WTC11 (cell line): ENCODE measurements at regions not wholly inside any gene's neighbourhood (a gene's known extent, or its start where the extent isn't known, plus 50 kb on each side); places are given as distances from the start of the nearest gene placed in this dataset.

ENCODE experiments used
- ATAC-seq: fragments of 200-7000 bp; cut with Tn5 transposase; 2 replicates; pipeline ENCODE4 v1.10.0; 2021; ENCODE audit warnings: mild to moderate bottlenecking, moderate library complexity
- CTCF ChIA-PET: fragments of 300-600 bp; sonication (Branson Sonifier 250); formaldehyde crosslinking; loops from one replicate; lab custom pipeline; 2021; ENCODE audit warnings: antibody characterized with exemption; lab: Charles Lee
- POLR2A ChIA-PET: fragments of 350-600 bp; sonication (Branson Sonifier 250); formaldehyde crosslinking; loops from one replicate; lab custom pipeline; 2021; ENCODE audit warnings: antibody characterized with exemption; lab: Charles Lee
- DNase-seq: peaks from one replicate; pipeline ENCODE4 v3.0.0; 2021; ENCODE audit warnings: low spot score
- H3K27ac Mint-ChIP-seq: 2 replicates; pipeline ENCODE4 v1.8.0; 2021; ENCODE audit warnings: mixed read lengths
- H3K27me3 Mint-ChIP-seq: 2 replicates; pipeline ENCODE4 v1.8.0; 2021; ENCODE audit warnings: low read depth, mild to moderate bottlenecking, moderate library complexity, mixed read lengths
- H3K36me3 Mint-ChIP-seq: 2 replicates; pipeline ENCODE4 v1.8.0; 2021; ENCODE audit warnings: mixed read lengths
- H3K4me1 Mint-ChIP-seq: 2 replicates; pipeline ENCODE4 v1.8.0; 2022; ENCODE audit warnings: mixed read lengths
- H3K4me3 Mint-ChIP-seq: 2 replicates; pipeline ENCODE4 v1.8.0; 2021; ENCODE audit warnings: mild to moderate bottlenecking, moderate library complexity, mixed read lengths
- H3K9me3 Mint-ChIP-seq: 2 replicates; pipeline ENCODE4 v1.8.0; 2021; ENCODE audit warnings: mixed read lengths
- ATF2 ChIP-seq: sonication (generic); formaldehyde crosslinking; IDR thresholded peaks from 2 replicates; pipeline ENCODE4 v1.8.1; 2022; ENCODE audit warnings: low read depth, missing genetic modification reagents, borderline replicate concordance
- ATF3 ChIP-seq: sonication (generic); formaldehyde crosslinking; conservative IDR thresholded peaks from 2 replicates; pipeline ENCODE4 v1.8.1; 2022; ENCODE audit warnings: mild to moderate bottlenecking, missing genetic modification reagents
- CREB1 ChIP-seq: sonication (generic); formaldehyde crosslinking; IDR thresholded peaks from 2 replicates; pipeline ENCODE4 v1.8.0; 2023; ENCODE audit warnings: mild to moderate bottlenecking, missing genetic modification reagents
- FOXP1 ChIP-seq: sonication (generic); formaldehyde crosslinking; IDR thresholded peaks from 2 replicates; pipeline ENCODE4 v1.8.0; 2022; ENCODE audit warnings: missing genetic modification reagents, mild to moderate bottlenecking, moderate library complexity, borderline replicate concordance
- GTF2I ChIP-seq: fragments of 250-450 bp; sonication (Bioruptor Pico); conservative IDR thresholded peaks from 2 replicates; pipeline ENCODE4 v1.4.0; 2021; ENCODE audit warnings: mild to moderate bottlenecking
- JAZF1 ChIP-seq: fragments of 250-450 bp; sonication (Bioruptor Pico); IDR thresholded peaks from 2 replicates; pipeline ENCODE4 v1.9.0; 2021; ENCODE audit warnings: moderate library complexity, mild to moderate bottlenecking, inconsistent platforms
- JUN ChIP-seq: sonication (generic); formaldehyde crosslinking; IDR thresholded peaks from 2 replicates; pipeline ENCODE4 v1.8.0; 2023; ENCODE audit warnings: mild to moderate bottlenecking, missing genetic modification reagents
- MLX ChIP-seq: sonication (generic); formaldehyde crosslinking; IDR thresholded peaks from 2 replicates; pipeline ENCODE4 v1.8.1; 2023; ENCODE audit warnings: mild to moderate bottlenecking, missing genetic modification reagents, moderate library complexity
- MYBL2 ChIP-seq: sonication (generic); formaldehyde crosslinking; IDR thresholded peaks from 2 replicates; pipeline ENCODE4 v1.8.1; 2023; ENCODE audit warnings: mild to moderate bottlenecking, moderate library complexity, missing genetic modification reagents
- RELA ChIP-seq: sonication (generic); formaldehyde crosslinking; IDR thresholded peaks from 2 replicates; pipeline ENCODE4 v1.8.1; 2022; ENCODE audit warnings: missing genetic modification reagents, mild to moderate bottlenecking, borderline replicate concordance
- RORB ChIP-seq: fragments of 250-450 bp; sonication (Bioruptor Pico); IDR thresholded peaks from 2 replicates; pipeline ENCODE4 v1.9.0; 2021; ENCODE audit warnings: mild to moderate bottlenecking
- SP1 ChIP-seq: sonication (generic); formaldehyde crosslinking; conservative IDR thresholded peaks from 2 replicates; pipeline ENCODE4 v1.8.1; 2022; ENCODE audit warnings: missing genetic modification reagents
- TP53 ChIP-seq: sonication (generic); formaldehyde crosslinking; IDR thresholded peaks from 2 replicates; pipeline ENCODE4 v1.8.1; 2023; ENCODE audit warnings: mild to moderate bottlenecking, missing genetic modification reagents
- ZNF219 ChIP-seq: sonication (generic); formaldehyde crosslinking; IDR thresholded peaks from 2 replicates; pipeline ENCODE4 v1.8.0; 2023; ENCODE audit warnings: missing genetic modification reagents, mild to moderate bottlenecking, borderline replicate concordance
- ZNF281 ChIP-seq: sonication (generic); formaldehyde crosslinking; IDR thresholded peaks from 2 replicates; pipeline ENCODE4 v1.8.0; 2023; ENCODE audit warnings: mild to moderate bottlenecking, missing genetic modification reagents
- ZNF396 ChIP-seq: fragments of 250-450 bp; sonication (Bioruptor Pico); IDR thresholded peaks from 2 replicates; pipeline ENCODE4 v1.8.0; 2021; ENCODE audit warnings: mild to moderate bottlenecking, moderate library complexity, borderline replicate concordance
- TF ChIP-seq, protein P1 (sequence below): fragments of 250-450 bp; sonication (Bioruptor Pico); IDR thresholded peaks from 2 replicates; pipeline ENCODE4 v1.9.0; 2021; ENCODE audit warnings: mild to moderate bottlenecking
- TF ChIP-seq, protein P2 (sequence below): sonication (generic); formaldehyde crosslinking; IDR thresholded peaks from 2 replicates; pipeline ENCODE4 v1.8.1; 2022; ENCODE audit warnings: low read depth, mild to moderate bottlenecking, moderate library complexity, missing genetic modification reagents, borderline replicate concordance
- TF ChIP-seq, protein P3 (sequence below): fragments of 200-600 bp; IDR thresholded peaks from 2 replicates; pipeline ENCODE4 v1.8.0; 2022; ENCODE audit warnings: antibody characterized with exemption
- TF ChIP-seq, protein P4 (sequence below): sonication (generic); formaldehyde crosslinking; IDR thresholded peaks from 2 replicates; pipeline ENCODE4 v1.8.1; 2022; ENCODE audit warnings: mild to moderate bottlenecking, missing genetic modification reagents, moderate library complexity, borderline replicate concordance
- TF ChIP-seq, protein P5 (sequence below): sonication (generic); formaldehyde crosslinking; IDR thresholded peaks from 2 replicates; pipeline ENCODE4 v1.8.1; 2023; ENCODE audit warnings: mild to moderate bottlenecking, moderate library complexity, missing genetic modification reagents

- TF ChIP-seq, protein P1, sequence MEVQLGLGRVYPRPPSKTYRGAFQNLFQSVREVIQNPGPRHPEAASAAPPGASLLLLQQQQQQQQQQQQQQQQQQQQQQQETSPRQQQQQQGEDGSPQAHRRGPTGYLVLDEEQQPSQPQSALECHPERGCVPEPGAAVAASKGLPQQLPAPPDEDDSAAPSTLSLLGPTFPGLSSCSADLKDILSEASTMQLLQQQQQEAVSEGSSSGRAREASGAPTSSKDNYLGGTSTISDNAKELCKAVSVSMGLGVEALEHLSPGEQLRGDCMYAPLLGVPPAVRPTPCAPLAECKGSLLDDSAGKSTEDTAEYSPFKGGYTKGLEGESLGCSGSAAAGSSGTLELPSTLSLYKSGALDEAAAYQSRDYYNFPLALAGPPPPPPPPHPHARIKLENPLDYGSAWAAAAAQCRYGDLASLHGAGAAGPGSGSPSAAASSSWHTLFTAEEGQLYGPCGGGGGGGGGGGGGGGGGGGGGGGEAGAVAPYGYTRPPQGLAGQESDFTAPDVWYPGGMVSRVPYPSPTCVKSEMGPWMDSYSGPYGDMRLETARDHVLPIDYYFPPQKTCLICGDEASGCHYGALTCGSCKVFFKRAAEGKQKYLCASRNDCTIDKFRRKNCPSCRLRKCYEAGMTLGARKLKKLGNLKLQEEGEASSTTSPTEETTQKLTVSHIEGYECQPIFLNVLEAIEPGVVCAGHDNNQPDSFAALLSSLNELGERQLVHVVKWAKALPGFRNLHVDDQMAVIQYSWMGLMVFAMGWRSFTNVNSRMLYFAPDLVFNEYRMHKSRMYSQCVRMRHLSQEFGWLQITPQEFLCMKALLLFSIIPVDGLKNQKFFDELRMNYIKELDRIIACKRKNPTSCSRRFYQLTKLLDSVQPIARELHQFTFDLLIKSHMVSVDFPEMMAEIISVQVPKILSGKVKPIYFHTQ (CRISPR knock-in tag): no peak
- TF ChIP-seq, protein P2, sequence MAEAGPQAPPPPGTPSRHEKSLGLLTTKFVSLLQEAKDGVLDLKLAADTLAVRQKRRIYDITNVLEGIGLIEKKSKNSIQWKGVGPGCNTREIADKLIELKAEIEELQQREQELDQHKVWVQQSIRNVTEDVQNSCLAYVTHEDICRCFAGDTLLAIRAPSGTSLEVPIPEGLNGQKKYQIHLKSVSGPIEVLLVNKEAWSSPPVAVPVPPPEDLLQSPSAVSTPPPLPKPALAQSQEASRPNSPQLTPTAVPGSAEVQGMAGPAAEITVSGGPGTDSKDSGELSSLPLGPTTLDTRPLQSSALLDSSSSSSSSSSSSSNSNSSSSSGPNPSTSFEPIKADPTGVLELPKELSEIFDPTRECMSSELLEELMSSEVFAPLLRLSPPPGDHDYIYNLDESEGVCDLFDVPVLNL: no peak
- TF ChIP-seq TP53 (CRISPR knock-in tag): no peak
- no peak for TF ChIP-seq RORB (CRISPR knock-in tag)
- no peak for TF ChIP-seq JAZF1
- no peak for TF ChIP-seq MYBL2 (CRISPR knock-in tag)
These were observed 201.3 kb upstream of the CPEB2 start (continued) for GRCh38 chr4:14800977-14801376.

DNA sequence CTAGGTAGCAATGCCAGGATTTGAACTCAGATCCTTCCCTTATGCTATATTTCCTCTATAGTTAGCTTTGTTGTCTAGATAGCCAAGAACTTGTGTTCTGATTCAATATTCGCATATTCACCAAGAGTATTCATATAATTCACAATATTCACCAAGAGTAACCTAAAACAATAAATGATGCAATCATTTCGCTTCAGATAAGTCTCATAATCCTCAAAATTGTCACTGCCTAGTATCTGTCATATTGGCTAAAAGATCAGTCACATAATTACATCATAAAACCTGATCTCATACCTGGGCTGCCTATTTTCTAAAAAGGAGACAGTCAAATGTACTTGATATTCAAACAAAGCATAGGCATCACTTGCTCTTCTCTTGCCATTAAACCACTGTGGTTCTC is 199.7 kb upstream of the CPEB2 start:
- POLR2A ChIA-PET: no interaction called here
- ATAC-seq: no peak

More for the DNA sequence above, 199.7 kb upstream of the CPEB2 start:
- Mint-ChIP-seq H3K36me3 (peaks cover 26% of the 10 kb centered on the region), H3K27me3 (no peaks in the 10 kb centered on the region), H3K4me3 (no peak overlapping the region), H3K4me1 (no peaks in the 10 kb centered on the region), H3K27ac (no peak overlapping the region), H3K9me3 (peaks cover 37% of the 10 kb centered on the region)
- DNase-seq: no peak
- no peak for TF ChIP-seq ATF3 (CRISPR knock-in tag)
- TF ChIP-seq, protein P3, sequence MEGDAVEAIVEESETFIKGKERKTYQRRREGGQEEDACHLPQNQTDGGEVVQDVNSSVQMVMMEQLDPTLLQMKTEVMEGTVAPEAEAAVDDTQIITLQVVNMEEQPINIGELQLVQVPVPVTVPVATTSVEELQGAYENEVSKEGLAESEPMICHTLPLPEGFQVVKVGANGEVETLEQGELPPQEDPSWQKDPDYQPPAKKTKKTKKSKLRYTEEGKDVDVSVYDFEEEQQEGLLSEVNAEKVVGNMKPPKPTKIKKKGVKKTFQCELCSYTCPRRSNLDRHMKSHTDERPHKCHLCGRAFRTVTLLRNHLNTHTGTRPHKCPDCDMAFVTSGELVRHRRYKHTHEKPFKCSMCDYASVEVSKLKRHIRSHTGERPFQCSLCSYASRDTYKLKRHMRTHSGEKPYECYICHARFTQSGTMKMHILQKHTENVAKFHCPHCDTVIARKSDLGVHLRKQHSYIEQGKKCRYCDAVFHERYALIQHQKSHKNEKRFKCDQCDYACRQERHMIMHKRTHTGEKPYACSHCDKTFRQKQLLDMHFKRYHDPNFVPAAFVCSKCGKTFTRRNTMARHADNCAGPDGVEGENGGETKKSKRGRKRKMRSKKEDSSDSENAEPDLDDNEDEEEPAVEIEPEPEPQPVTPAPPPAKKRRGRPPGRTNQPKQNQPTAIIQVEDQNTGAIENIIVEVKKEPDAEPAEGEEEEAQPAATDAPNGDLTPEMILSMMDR: no peak
- TF ChIP-seq GTF2I (CRISPR knock-in tag): no peak
- no peak for TF ChIP-seq FOXP1 (CRISPR knock-in tag)
- no peak for TF ChIP-seq RELA
- TF ChIP-seq CREB1 (CRISPR knock-in tag): no peak
- TF ChIP-seq MLX: no peak
- TF ChIP-seq ZNF281 (CRISPR knock-in tag): no peak
- no peak for TF ChIP-seq ATF2 (CRISPR knock-in tag)
- TF ChIP-seq ZNF219 (CRISPR knock-in tag): no peak
- TF ChIP-seq, protein P4, sequence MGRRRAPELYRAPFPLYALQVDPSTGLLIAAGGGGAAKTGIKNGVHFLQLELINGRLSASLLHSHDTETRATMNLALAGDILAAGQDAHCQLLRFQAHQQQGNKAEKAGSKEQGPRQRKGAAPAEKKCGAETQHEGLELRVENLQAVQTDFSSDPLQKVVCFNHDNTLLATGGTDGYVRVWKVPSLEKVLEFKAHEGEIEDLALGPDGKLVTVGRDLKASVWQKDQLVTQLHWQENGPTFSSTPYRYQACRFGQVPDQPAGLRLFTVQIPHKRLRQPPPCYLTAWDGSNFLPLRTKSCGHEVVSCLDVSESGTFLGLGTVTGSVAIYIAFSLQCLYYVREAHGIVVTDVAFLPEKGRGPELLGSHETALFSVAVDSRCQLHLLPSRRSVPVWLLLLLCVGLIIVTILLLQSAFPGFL: no peak
- TF ChIP-seq ZNF396 (CRISPR knock-in tag): no peak
- TF ChIP-seq, protein P5, sequence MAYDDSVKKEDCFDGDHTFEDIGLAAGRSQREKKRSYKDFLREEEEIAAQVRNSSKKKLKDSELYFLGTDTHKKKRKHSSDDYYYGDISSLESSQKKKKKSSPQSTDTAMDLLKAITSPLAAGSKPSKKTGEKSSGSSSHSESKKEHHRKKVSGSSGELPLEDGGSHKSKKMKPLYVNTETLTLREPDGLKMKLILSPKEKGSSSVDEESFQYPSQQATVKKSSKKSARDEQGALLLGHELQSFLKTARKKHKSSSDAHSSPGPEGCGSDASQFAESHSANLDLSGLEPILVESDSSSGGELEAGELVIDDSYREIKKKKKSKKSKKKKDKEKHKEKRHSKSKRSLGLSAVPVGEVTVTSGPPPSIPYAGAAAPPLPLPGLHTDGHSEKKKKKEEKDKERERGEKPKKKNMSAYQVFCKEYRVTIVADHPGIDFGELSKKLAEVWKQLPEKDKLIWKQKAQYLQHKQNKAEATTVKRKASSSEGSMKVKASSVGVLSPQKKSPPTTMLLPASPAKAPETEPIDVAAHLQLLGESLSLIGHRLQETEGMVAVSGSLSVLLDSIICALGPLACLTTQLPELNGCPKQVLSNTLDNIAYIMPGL (CRISPR knock-in tag): no peak
- TF ChIP-seq JUN (CRISPR knock-in tag): no peak
- no peak for TF ChIP-seq SP1 (CRISPR knock-in tag)
- TF ChIP-seq, all 79 proteins: peak for 0
- CTCF ChIA-PET: no interaction called here
